ENCODE measurements at regions not wholly inside any gene's neighbourhood (a gene's known extent, or its start where the extent isn't known, plus 50 kb on each side); places are given as distances from the start of the nearest gene placed in this dataset.

- intact Hi-C loops (cut with DNase I), result no loop called here
- 62 to 68% (median 68%) methylated on average over 7 of the region's 7 CpGs for WGBS, 3 donors
- H3K4me1 ChIP-seq, result no peaks in the 10 kb centered on the region
- no peak overlapping the region for H3K4me3 ChIP-seq
- TF ChIP-seq CTCF (IDR thresholded peaks at IDR 0.05), result no peak
- H3K36me3 ChIP-seq (ENCODE audit: insufficient read depth in 1 of 2, low read depth in 1 of 2), result no peaks in the 10 kb centered on the region
- no peak overlapping the region for H3K27ac ChIP-seq
- no peaks in the 10 kb centered on the region for H3K27me3 ChIP-seq (ENCODE audit: insufficient read depth in 3 of 3, low read length in 2 of 3)
- DNase-seq (no peak), ATAC-seq (no peak)
- H3K9me3 ChIP-seq, result no peaks in the 10 kb centered on the region
Observed at GRCh38 chr5:136699651-136700050, 334.3 kb upstream of the TRPC7 start.

- 81 to 87% (median 81%) methylated on average over 5 of the region's 5 CpGs for WGBS, 3 donors
- Histone ChIP-seq H3K4me3 (no peak overlapping the region), H3K9me3 (no peaks in the 10 kb centered on the region), H3K4me1 (no peaks in the 10 kb centered on the region), H3K36me3 (ENCODE audit: insufficient read depth in 1 of 2, low read depth in 1 of 2) (no peaks in the 10 kb centered on the region), H3K27me3 (ENCODE audit: insufficient read depth in 3 of 3, low read length in 2 of 3) (no peaks in the 10 kb centered on the region), H3K27ac (no peak overlapping the region)
- ATAC-seq (no peak), DNase-seq (no peak)
- no peak for TF ChIP-seq CTCF (IDR thresholded peaks at IDR 0.05)
- intact Hi-C loops (cut with DNase I), result no loop called here
Observed at GRCh38 chr5:136698970-136699369, 333.6 kb upstream of the TRPC7 start.

- no peaks in the 10 kb centered on the region for H3K27me3 ChIP-seq (ENCODE audit: insufficient read depth in 3 of 3, low read length in 2 of 3)
- DNase-seq (no peak), ATAC-seq (no peak)
- intact Hi-C loops (cut with DNase I), result no loop called here
- TF ChIP-seq CTCF (IDR thresholded peaks at IDR 0.05), result no peak
- H3K36me3 ChIP-seq (ENCODE audit: insufficient read depth in 1 of 2, low read depth in 1 of 2), result no peaks in the 10 kb centered on the region
- H3K4me3 ChIP-seq, result no peak overlapping the region
- H3K27ac ChIP-seq, result no peak overlapping the region
- H3K4me1 ChIP-seq, result no peaks in the 10 kb centered on the region
- H3K9me3 ChIP-seq, result no peaks in the 10 kb centered on the region
- WGBS, 3 donors, result 38 to 52% (median 46%) methylated on average over 4 of the region's 4 CpGs
Observed at GRCh38 chr5:136694258-136694657, 328.9 kb upstream of the TRPC7 start.

DNA sequence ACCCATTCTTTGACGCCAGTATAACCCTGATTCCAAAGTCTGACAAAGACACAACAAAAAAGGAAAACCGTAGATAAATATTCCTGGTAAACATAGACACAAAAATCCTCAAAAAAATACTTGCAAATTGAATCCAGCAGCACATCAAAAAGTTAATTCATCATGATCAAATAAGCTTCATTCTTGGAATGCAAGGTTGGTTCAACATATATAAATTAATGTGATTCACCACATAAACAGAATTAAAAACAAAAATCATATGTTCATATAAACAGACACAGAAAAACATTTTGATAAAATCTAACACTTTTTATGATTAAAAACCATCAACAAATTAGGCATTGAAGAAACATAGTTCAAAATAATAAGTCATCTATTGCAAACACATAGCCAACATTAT lies 324.2 kb upstream of the TRPC7 start:
- Histone ChIP-seq H3K27me3 (ENCODE audit: insufficient read depth in 3 of 3, low read length in 2 of 3) (no peaks in the 10 kb centered on the region), H3K4me1 (no peaks in the 10 kb centered on the region), H3K27ac (no peak overlapping the region), H3K9me3 (peaks cover 2% of the 10 kb centered on the region), H3K4me3 (no peak overlapping the region), H3K36me3 (ENCODE audit: insufficient read depth in 1 of 2, low read depth in 1 of 2) (no peaks in the 10 kb centered on the region)
- intact Hi-C loops (cut with DNase I), result no loop called here
- no peak for TF ChIP-seq CTCF (IDR thresholded peaks at IDR 0.05)
- 30 to 75% (median 42%) methylated on average over 2 of the region's 2 CpGs for WGBS, 3 donors
- ATAC-seq (no peak), DNase-seq (no peak)

GRCh38 chr5:136686192-136686872 lies 321.0 kb upstream of the TRPC7 start:
- peak; percentile 9 for TF ChIP-seq CTCF (IDR thresholded peaks at IDR 0.05)
- Histone ChIP-seq H3K36me3 (ENCODE audit: insufficient read depth in 1 of 2, low read depth in 1 of 2) (no peaks in the 10 kb centered on the region), H3K9me3 (peaks cover 2% of the 10 kb centered on the region), H3K4me1 (no peaks in the 10 kb centered on the region), H3K4me3 (no peak overlapping the region), H3K27ac (no peak overlapping the region), H3K27me3 (ENCODE audit: insufficient read depth in 3 of 3, low read length in 2 of 3) (no peaks in the 10 kb centered on the region)
- intact Hi-C loops (cut with DNase I), result no loop called here
- no peak for DNase-seq
- 6 to 37% (median 35%) methylated on average over 1 of the region's 1 CpG for WGBS, 3 donors
- no peak for ATAC-seq
